ENCODE measurements at regions not wholly inside any gene's neighbourhood (a gene's known extent, or its start where the extent isn't known, plus 50 kb on each side); places are given as distances from the start of the nearest gene placed in this dataset.

GRCh38 chr10:71036297-71036966 lies 148.1 kb upstream of the PCBD1 start:
- no peaks in the 10 kb centered on the region for H3K36me3 Mint-ChIP-seq (ENCODE audit: low read depth)
- H3K27me3 Mint-ChIP-seq, result peaks cover 4% of the 10 kb centered on the region
- H3K4me1 Mint-ChIP-seq (ENCODE audit: low read depth), result no peaks in the 10 kb centered on the region
- H3K36me3 ChIP-seq (ENCODE audit: insufficient read depth, low read length), result no peaks in the 10 kb centered on the region
- H3K27me3 ChIP-seq (ENCODE audit: control insufficient read depth in 1 of 2, insufficient read depth in 2 of 2, low read length in 2 of 2), result peaks cover 0 to 4% of the 10 kb centered on the region in 2 experiments
- H3K27ac ChIP-seq (ENCODE audit: low read depth in 1 of 2, low read length in 2 of 2), result no peak overlapping the region
- H3K9me3 Mint-ChIP-seq, result no peaks in the 10 kb centered on the region
- CTCF ChIA-PET, result no interaction called here
- H3K9me3 ChIP-seq (ENCODE audit: control insufficient read depth in 1 of 2, insufficient read depth in 1 of 2, low read length in 2 of 2), result no peaks in the 10 kb centered on the region
- no peak overlapping the region for H3K27ac Mint-ChIP-seq
- intact Hi-C loops (cut with DNase I, micrococcal nuclease), result no loop called here
- POLR2A ChIA-PET, result no interaction called here
- no peak overlapping the region for H3K4me3 Mint-ChIP-seq
- no peak for DNase-seq
- no peak overlapping the region for H3K4me3 ChIP-seq (ENCODE audit: low read length)
- TF ChIP-seq CTCF (IDR thresholded peaks at IDR 0.05), result no peak
- H3K4me1 ChIP-seq (ENCODE audit: insufficient read depth, low read length), result no peaks in the 10 kb centered on the region
- ATAC-seq (ENCODE audit: poor library complexity), result no peak

- peaks cover 13% of the 10 kb centered on the region for H3K27me3 Mint-ChIP-seq
- no peaks in the 10 kb centered on the region for H3K36me3 Mint-ChIP-seq (ENCODE audit: low read depth)
- no peaks in the 10 kb centered on the region for H3K4me1 Mint-ChIP-seq (ENCODE audit: low read depth)
- no peak overlapping the region for H3K4me3 Mint-ChIP-seq
- Histone ChIP-seq H3K36me3 (ENCODE audit: insufficient read depth, low read length) (no peaks in the 10 kb centered on the region), H3K27ac (ENCODE audit: low read depth in 1 of 2, low read length in 2 of 2) (no peak overlapping the region), H3K4me1 (ENCODE audit: insufficient read depth, low read length) (no peaks in the 10 kb centered on the region), H3K27me3 (ENCODE audit: control insufficient read depth in 1 of 2, insufficient read depth in 2 of 2, low read length in 2 of 2) (peaks cover 0 to 3% of the 10 kb centered on the region in 2 experiments), H3K4me3 (ENCODE audit: low read length) (no peak overlapping the region), H3K9me3 (ENCODE audit: control insufficient read depth in 1 of 2, insufficient read depth in 1 of 2, low read length in 2 of 2) (no peaks in the 10 kb centered on the region)
- intact Hi-C loops (cut with DNase I, micrococcal nuclease), result no loop called here
- H3K9me3 Mint-ChIP-seq, result no peaks in the 10 kb centered on the region
- ATAC-seq (ENCODE audit: poor library complexity), result no peak
- POLR2A ChIA-PET, result no interaction called here
- H3K27ac Mint-ChIP-seq, result no peak overlapping the region
- no peak for TF ChIP-seq CTCF (IDR thresholded peaks at IDR 0.05)
- CTCF ChIA-PET, result no interaction called here
- no peak for DNase-seq
These were observed 149.8 kb upstream of the PCBD1 start for GRCh38 chr10:71038091-71038633.

- ChIA-PET CTCF (no interaction called here), POLR2A (no interaction called here)
- no peak for ATAC-seq (ENCODE audit: poor library complexity)
- H3K27ac ChIP-seq (ENCODE audit: low read depth in 1 of 2, low read length in 2 of 2), result no peak overlapping the region
- no peak for DNase-seq
- H3K9me3 ChIP-seq (ENCODE audit: control insufficient read depth in 1 of 2, insufficient read depth in 1 of 2, low read length in 2 of 2), result no peaks in the 10 kb centered on the region
- TF ChIP-seq CTCF (IDR thresholded peaks at IDR 0.05), result no peak
- Mint-ChIP-seq H3K27ac (no peak overlapping the region), H3K4me1 (ENCODE audit: low read depth) (no peaks in the 10 kb centered on the region), H3K36me3 (ENCODE audit: low read depth) (no peaks in the 10 kb centered on the region), H3K9me3 (no peaks in the 10 kb centered on the region), H3K4me3 (no peak overlapping the region), H3K27me3 (peaks cover 13% of the 10 kb centered on the region)
- intact Hi-C loops (cut with DNase I, micrococcal nuclease), result no loop called here
- no peak overlapping the region for H3K4me3 ChIP-seq (ENCODE audit: low read length)
- H3K4me1 ChIP-seq (ENCODE audit: insufficient read depth, low read length), result no peaks in the 10 kb centered on the region
- peaks cover 0 to 2% of the 10 kb centered on the region in 2 experiments for H3K27me3 ChIP-seq (ENCODE audit: control insufficient read depth in 1 of 2, insufficient read depth in 2 of 2, low read length in 2 of 2)
- H3K36me3 ChIP-seq (ENCODE audit: insufficient read depth, low read length), result no peaks in the 10 kb centered on the region
These were observed 150.6 kb upstream of the PCBD1 start for GRCh38 chr10:71038921-71039320.

Data from CD4-positive, alpha-beta T cell (primary cell).